ENCODE measurements at regions not wholly inside any gene's neighbourhood (a gene's known extent, or its start where the extent isn't known, plus 50 kb on each side); places are given as distances from the start of the nearest gene placed in this dataset.

DNA sequence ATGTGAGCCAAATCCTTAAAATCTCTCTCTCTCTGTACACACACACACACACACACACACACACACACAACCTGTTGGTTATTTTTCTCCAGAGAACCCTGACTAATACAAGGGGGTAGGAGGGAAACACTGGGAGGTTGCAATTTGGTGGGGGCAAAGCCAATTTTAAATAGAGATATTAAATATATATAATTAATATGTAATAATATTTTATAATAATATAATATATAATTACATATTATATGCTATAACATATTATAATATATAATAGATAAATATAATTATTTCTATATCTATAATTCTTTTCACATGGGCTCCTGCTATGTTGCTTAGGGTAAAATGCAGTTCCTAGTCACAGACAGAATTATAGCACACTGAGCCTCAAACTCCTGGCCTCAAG is 1354.2 kb downstream of the FSTL5 start:
- TF ChIP-seq POLR2A (IDR thresholded peaks at IDR 0.05) (no peak), EP300 (IDR thresholded peaks at IDR 0.05) (no peak)
- TF ChIP-seq, protein P1, sequence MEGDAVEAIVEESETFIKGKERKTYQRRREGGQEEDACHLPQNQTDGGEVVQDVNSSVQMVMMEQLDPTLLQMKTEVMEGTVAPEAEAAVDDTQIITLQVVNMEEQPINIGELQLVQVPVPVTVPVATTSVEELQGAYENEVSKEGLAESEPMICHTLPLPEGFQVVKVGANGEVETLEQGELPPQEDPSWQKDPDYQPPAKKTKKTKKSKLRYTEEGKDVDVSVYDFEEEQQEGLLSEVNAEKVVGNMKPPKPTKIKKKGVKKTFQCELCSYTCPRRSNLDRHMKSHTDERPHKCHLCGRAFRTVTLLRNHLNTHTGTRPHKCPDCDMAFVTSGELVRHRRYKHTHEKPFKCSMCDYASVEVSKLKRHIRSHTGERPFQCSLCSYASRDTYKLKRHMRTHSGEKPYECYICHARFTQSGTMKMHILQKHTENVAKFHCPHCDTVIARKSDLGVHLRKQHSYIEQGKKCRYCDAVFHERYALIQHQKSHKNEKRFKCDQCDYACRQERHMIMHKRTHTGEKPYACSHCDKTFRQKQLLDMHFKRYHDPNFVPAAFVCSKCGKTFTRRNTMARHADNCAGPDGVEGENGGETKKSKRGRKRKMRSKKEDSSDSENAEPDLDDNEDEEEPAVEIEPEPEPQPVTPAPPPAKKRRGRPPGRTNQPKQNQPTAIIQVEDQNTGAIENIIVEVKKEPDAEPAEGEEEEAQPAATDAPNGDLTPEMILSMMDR (IDR thresholded peaks at IDR 0.05), result no peak
